ENCODE measurements at regions not wholly inside any gene's neighbourhood (a gene's known extent, or its start where the extent isn't known, plus 50 kb on each side); places are given as distances from the start of the nearest gene placed in this dataset.

DNA sequence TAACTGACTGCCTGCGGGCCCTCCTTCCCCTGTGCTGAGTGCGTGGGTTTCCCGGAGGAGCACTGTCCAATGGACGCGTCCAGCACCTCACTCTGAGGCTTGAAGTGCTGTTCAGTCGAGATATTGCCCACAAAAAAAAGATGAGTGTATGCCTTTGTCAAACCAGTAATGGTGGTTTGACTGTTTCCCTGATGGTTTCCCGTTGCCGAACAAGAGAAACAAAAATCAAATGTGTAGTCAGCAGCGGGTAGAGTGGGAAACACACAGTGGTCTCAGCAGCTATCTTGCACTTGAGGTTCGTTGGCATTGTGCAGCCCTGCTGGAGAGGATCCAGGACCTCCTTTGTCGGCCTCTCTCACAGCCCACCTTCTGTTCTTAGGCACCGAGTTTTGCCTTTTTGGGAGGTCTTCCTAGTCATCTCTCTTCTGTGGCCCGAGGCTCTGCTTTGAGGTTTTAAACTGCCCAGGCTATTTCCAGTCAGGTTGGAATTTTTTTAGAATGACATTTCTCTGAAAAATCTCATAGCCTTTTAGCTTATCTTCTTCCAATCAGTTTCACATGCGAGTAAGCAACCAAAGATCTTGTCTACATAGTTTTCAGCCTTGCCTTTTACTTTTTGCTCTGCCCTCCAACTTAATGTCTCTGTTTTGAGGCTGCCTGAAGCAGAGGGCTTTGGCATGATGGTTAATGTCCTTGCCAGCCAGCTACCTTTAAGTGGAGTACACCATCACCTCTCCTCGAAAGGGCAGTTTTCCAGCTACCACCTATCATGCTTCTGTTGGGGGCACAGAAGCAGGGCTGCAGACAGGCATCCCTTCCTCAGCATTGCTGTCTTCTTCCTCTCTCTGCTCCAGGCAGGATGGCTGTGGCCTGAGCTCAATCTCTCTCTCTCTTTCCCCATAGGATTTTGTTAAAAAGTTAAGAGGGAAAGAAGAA, 132.3 kb downstream of the URB2 start:
- no peak overlapping the region for H3K27ac ChIP-seq (ENCODE audit: control insufficient read depth, insufficient read depth, low read length)
- H3K27me3 ChIP-seq (ENCODE audit: control insufficient read depth, extremely low read depth, insufficient read depth, low read length) = peaks cover 4% of the 10 kb centered on the region
- no peak overlapping the region for H3K4me3 ChIP-seq (ENCODE audit: control insufficient read depth in 2 of 3, extremely low read depth in 1 of 3, insufficient read depth in 2 of 3, low read depth in 1 of 3, low read length in 3 of 3)
- no peaks in the 10 kb centered on the region for H3K79me2 ChIP-seq (ENCODE audit: control insufficient read depth, insufficient read depth, low read length)
- no peaks in the 10 kb centered on the region for H3K9me1 ChIP-seq (ENCODE audit: control insufficient read depth, extremely low read depth, insufficient read depth, low read length)
- H3K36me3 ChIP-seq (ENCODE audit: control insufficient read depth in 2 of 2, extremely low read depth in 1 of 2, insufficient read depth in 2 of 2, low read length in 2 of 2) = no peaks in the 10 kb centered on the region
- DNase-seq (ENCODE audit: low read depth, low spot score) (no peak), FAIRE-seq (no peak)
- H3K9me3 ChIP-seq (ENCODE audit: control insufficient read depth, low read depth, low read length) = no peaks in the 10 kb centered on the region
- H2AFZ ChIP-seq (ENCODE audit: control insufficient read depth, low read length) = no peak overlapping the region
- dilution Hi-C loops (cut with MboI; ENCODE audit: extremely low pct_ligation_motif_present, low sequenced_read_pairs) = no loop called here
- no peaks in the 10 kb centered on the region for H4K20me1 ChIP-seq (ENCODE audit: control insufficient read depth, extremely low read depth, insufficient read depth, low read length)
- H3K9ac ChIP-seq (ENCODE audit: control insufficient read depth, extremely low read depth, insufficient read depth, low read length) = no peak overlapping the region
- H3K4me1 ChIP-seq (ENCODE audit: control insufficient read depth, extremely low read depth, insufficient read depth, low read length) = peaks cover 6% of the 10 kb centered on the region
- no peak overlapping the region for H3K4me2 ChIP-seq (ENCODE audit: control insufficient read depth, extremely low read depth, insufficient read depth, low read depth, low read length)
- TF ChIP-seq, protein P1, sequence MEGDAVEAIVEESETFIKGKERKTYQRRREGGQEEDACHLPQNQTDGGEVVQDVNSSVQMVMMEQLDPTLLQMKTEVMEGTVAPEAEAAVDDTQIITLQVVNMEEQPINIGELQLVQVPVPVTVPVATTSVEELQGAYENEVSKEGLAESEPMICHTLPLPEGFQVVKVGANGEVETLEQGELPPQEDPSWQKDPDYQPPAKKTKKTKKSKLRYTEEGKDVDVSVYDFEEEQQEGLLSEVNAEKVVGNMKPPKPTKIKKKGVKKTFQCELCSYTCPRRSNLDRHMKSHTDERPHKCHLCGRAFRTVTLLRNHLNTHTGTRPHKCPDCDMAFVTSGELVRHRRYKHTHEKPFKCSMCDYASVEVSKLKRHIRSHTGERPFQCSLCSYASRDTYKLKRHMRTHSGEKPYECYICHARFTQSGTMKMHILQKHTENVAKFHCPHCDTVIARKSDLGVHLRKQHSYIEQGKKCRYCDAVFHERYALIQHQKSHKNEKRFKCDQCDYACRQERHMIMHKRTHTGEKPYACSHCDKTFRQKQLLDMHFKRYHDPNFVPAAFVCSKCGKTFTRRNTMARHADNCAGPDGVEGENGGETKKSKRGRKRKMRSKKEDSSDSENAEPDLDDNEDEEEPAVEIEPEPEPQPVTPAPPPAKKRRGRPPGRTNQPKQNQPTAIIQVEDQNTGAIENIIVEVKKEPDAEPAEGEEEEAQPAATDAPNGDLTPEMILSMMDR (optimal IDR thresholded peaks at IDR 0.05 in 1 of 3, IDR thresholded peaks at IDR 0.05 in 1 of 3, conservative IDR thresholded peaks at IDR 0.05 in 1 of 3; ENCODE audit: extremely low read depth in 1 of 3, insufficient read depth in 2 of 3, low read length in 3 of 3) = no peak
- TF ChIP-seq EZH2 (IDR thresholded peaks at IDR 0.05; ENCODE audit: low read length) = no peak

DNA sequence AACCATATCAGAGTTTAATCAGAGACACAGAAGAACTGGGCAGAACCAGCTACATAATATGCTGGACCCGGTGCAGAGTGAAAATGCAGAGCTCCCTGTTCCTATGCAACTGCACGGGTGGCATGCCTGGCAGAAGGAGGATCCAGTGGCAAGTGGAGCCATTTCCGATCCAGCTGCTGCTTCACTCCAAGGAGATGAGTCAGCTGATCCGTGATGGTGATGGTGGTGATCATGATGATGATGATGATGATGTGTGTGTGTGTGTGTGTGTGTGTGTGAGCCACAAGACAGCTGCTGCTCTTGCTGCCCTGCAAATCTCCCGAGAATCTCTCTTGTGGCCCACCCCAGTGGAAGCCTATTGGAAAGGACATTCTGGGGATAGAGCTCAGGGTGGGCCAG, 133.0 kb downstream of the URB2 start:
- H3K79me2 ChIP-seq (ENCODE audit: control insufficient read depth, insufficient read depth, low read length) = no peaks in the 10 kb centered on the region
- peaks cover 4% of the 10 kb centered on the region for H3K27me3 ChIP-seq (ENCODE audit: control insufficient read depth, extremely low read depth, insufficient read depth, low read length)
- TF ChIP-seq, protein P1 (optimal IDR thresholded peaks at IDR 0.05 in 1 of 3, IDR thresholded peaks at IDR 0.05 in 1 of 3, conservative IDR thresholded peaks at IDR 0.05 in 1 of 3; ENCODE audit: extremely low read depth in 1 of 3, insufficient read depth in 2 of 3, low read length in 3 of 3) = no peak
- no peak for TF ChIP-seq EZH2 (IDR thresholded peaks at IDR 0.05; ENCODE audit: low read length)
- dilution Hi-C loops (cut with MboI; ENCODE audit: extremely low pct_ligation_motif_present, low sequenced_read_pairs) = no loop called here
- no peaks in the 10 kb centered on the region for H3K9me1 ChIP-seq (ENCODE audit: control insufficient read depth, extremely low read depth, insufficient read depth, low read length)
- DNase-seq (ENCODE audit: low read depth, low spot score) (no peak), FAIRE-seq (no peak)
- no peak overlapping the region for H2AFZ ChIP-seq (ENCODE audit: control insufficient read depth, low read length)
- H3K4me1 ChIP-seq (ENCODE audit: control insufficient read depth, extremely low read depth, insufficient read depth, low read length) = peaks cover 6% of the 10 kb centered on the region
- no peak overlapping the region for H3K9ac ChIP-seq (ENCODE audit: control insufficient read depth, extremely low read depth, insufficient read depth, low read length)
- H3K9me3 ChIP-seq (ENCODE audit: control insufficient read depth, low read depth, low read length) = no peaks in the 10 kb centered on the region
- no peaks in the 10 kb centered on the region for H4K20me1 ChIP-seq (ENCODE audit: control insufficient read depth, extremely low read depth, insufficient read depth, low read length)
- no peak overlapping the region for H3K27ac ChIP-seq (ENCODE audit: control insufficient read depth, insufficient read depth, low read length)
- no peak overlapping the region for H3K4me2 ChIP-seq (ENCODE audit: control insufficient read depth, extremely low read depth, insufficient read depth, low read depth, low read length)
- no peaks in the 10 kb centered on the region for H3K36me3 ChIP-seq (ENCODE audit: control insufficient read depth in 2 of 2, extremely low read depth in 1 of 2, insufficient read depth in 2 of 2, low read length in 2 of 2)
- H3K4me3 ChIP-seq (ENCODE audit: control insufficient read depth in 2 of 3, extremely low read depth in 1 of 3, insufficient read depth in 2 of 3, low read depth in 1 of 3, low read length in 3 of 3) = no peak overlapping the region

All from keratinocyte (primary cell).